HG02943 (cell line): ENCODE measurements at regions not wholly inside any gene's neighbourhood (a gene's known extent, or its start where the extent isn't known, plus 50 kb on each side); places are given as distances from the start of the nearest gene placed in this dataset.

Source experiments
- ATAC-seq: cut with Tn5 transposase; IDR thresholded peaks from one replicate; pipeline ENCODE4 v1.9.1; 2021; ENCODE audit warnings: mild to moderate bottlenecking, low read depth, moderate library complexity; ENCODE audit not compliant: unreplicated experiment

DNA sequence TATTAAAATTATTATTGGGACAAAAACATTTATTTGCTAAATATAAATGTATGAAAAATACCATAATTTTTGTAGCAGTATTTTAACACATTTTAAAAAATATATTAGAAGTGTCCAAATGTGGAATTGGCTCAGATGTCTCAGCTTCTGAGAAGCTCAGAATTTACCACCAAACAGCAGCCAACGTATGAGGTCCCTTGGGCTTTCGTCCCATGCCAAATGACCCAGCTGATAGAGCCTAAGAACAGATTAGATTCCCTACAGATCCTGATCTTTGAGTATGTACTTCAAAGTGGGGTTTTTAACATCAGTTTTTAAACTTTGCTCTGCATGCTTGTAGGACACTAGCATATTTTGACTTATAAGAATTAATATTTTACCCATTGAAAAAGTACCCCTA lies 77.3 kb upstream of the RPS23 start:
- no peak for ATAC-seq

DNA sequence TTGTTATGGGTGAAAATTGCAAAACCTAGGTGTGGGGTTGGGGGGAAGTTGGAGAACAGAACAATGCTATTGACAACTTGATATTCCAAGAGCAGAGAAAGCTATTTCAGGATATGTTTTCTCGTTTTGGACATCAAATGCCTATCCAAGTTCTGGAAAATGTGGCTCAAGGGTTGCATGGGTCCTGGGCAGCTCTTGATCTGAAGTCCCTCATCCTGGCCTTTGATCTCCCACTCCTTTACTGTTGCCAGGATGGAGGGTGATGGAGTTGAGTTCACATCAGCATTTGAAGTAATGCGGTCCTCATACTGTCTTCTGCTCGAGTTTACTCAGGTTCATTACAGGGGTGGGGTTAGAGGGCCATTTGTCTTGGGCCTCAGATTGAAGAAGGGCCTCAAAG lies 76.9 kb upstream of the RPS23 start:
- ATAC-seq, result no peak

DNA sequence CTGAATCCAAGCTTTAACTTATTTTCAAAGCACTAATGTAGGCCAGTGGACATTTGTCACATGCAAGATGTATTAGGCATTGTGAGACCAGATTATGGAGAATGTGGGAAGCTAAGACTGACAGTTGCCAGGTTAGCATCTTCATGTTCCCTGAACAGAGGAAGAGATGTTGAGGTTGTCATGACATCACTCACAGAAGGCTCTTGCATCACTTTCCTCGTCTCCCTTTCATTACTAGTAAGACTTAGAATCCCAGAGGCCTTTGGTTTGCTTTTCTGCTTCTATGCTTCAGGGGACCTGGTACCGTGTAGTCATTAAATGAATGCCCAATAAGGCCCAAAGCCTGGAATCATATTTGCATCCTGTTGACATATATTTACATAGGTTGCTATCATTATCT lies 76.4 kb upstream of the RPS23 start:
- no peak for ATAC-seq

DNA sequence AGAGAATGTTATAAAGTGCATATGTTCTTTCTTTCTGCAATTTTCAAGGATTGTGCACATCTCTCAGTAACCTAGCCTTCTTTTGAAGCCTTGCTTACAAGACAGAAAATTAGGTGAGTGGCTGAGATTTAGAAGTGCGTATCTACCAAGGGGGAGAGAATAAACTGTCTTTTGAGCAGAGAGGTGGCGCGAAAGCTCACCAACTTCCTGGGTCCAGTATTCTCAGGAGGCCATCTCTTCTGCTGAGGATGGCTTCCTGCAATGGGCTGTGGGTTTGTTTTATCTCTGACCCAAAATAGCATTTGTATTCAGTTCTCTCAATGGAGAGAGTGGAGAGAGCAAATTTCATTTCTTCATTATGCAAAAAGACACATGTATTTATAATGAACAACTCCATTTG lies 75.4 kb upstream of the RPS23 start:
- ATAC-seq, result no peak

DNA sequence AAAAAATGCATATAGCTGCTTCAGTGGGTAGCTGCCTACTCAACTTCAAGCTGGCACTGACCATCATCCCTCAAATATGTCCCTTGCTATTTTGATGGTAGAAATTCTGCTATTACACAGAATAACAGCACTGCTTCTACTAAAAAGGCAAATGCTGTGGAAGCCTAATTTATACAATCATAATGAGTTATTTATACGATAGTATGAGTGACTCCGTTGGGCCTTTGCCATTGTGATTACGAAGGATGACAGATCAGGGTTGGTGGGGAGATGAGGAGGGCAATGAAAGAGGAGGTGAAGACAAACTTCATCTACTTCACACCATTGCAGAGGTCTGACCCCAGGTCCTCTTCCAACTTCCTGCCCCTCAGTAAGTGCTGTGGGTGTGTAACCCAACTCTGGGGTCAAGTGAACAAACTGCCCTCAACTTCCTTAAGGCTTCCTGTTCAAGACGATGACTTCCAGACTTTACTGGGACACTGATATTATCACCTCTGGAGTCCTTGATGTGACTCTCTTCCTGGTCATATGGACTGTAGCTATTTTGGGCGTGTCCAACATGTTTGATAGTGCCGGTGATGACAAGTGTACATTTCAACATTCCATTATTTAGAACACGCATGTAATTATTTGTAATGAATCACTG lies 74.1 kb upstream of the RPS23 start:
- ATAC-seq, result no peak

DNA sequence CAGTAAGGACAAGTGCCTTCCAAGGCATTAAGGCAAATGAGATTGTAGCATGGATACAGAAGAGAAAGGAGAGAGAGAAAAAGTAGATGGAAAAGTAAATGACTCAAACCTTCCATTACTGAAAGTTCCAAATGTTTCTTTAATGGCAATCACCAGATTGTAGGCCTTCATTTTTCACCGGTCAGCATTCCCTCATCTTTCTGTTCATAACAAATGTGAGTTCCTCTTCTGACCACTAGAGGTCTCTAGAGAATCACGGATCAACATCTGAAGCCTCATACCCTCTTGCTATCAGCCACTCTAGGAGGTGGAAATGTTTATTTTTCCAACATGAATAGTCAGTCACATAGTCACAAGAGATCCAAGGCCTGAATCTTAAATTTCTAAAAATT lies 73.6 kb upstream of the RPS23 start:
- peak; percentile 60 for ATAC-seq

DNA sequence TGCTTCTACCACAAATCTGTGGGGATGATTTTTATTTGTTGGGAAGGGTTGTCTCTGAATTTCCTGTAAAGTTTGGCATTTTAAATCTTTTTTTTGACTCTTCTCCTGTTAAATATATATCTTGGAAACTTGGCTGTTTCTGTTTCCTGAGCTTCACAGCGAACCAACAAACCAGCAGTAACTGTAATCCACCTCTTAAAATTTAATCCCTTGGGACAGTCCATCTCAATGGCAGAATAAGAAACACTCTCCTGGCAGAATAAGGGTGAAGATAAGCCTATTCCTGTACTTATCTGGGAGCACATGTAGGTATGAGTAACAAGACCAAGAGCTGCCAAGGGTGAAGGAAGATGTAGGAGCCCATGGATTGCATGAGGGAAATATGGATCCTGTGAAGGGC lies 73.1 kb upstream of the RPS23 start:
- no peak for ATAC-seq

DNA sequence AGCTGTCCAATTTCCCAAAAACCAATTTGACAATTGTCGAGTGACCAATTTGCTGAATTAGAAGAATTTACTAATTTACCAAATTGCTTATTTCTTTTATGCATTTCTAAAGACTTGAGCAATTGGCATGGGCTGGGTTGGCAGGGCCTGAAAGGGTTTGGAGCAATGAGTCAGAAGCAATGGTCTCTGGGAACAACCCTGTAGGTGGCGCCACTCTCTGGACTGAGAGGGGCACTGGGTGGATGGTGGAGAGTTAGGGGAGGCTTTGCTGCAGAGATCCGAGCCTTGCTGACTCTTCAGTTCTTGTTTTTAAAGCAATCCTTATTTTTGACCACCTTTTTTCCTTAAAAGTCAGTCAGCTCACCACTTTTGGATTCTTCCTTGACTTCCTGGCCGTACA lies 71.5 kb upstream of the RPS23 start:
- ATAC-seq, result no peak

DNA sequence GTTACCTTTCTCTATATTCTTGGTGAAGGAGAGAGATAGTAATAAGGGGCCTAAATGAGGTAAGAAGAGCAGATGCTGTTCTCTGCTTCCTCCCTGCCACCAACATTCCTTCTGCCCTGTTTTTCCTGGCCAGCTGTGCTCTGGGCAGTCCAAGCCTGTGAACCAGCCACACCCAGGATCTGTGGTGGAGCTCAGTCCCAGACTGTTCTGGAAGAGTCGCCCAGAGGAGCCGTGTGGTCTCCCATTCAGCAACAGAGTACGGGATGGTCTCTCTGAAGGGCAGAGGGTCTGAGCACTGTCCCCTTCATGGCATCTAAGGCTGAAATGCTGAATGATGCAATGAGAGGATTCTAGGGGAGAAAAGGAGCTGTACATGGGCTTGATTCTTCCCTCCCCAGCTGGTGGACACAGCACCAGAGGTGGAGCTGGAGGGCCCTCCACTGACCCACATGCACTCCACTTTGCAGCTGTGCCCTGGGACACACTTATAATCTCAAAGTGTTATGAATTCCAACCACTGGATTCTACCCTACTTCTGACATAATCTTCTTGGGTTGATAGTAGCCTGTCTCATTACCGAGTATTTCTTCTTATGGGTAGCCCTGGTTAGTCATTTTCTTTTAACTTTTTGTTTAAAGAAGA lies 70.8 kb upstream of the RPS23 start:
- no peak for ATAC-seq

DNA sequence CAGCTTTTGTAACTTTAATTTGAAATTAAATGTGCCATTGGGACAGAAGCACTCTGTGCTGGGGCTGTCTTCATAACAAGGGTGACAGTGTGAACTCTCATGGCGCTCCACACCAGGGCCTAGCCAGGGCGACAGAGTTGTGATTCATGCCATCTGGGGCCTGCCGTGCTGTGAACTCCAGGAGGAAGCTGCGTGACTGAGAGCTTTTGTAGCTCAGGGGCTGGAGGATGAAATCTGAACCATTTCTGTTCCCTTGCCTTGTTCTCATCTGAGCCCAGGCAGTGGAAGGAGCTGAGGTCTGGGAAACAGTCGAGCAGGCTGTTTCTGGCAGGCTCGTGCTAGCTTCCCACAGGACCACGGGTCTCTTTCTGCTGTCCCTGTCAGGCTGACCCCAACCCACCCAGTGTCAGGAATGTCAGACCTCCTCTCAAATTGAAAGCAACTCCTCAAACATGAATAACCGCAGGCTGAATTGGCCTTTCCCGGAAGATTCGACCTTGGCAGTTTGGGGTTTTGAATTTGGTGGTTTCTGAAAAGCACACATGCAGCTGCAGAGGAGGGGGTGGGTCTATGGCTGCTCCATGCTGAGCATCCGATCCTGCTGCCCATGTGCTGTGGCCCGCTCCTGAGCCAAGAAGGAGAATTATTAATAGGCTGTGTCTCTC lies 69.2 kb upstream of the RPS23 start:
- ATAC-seq, result no peak

DNA sequence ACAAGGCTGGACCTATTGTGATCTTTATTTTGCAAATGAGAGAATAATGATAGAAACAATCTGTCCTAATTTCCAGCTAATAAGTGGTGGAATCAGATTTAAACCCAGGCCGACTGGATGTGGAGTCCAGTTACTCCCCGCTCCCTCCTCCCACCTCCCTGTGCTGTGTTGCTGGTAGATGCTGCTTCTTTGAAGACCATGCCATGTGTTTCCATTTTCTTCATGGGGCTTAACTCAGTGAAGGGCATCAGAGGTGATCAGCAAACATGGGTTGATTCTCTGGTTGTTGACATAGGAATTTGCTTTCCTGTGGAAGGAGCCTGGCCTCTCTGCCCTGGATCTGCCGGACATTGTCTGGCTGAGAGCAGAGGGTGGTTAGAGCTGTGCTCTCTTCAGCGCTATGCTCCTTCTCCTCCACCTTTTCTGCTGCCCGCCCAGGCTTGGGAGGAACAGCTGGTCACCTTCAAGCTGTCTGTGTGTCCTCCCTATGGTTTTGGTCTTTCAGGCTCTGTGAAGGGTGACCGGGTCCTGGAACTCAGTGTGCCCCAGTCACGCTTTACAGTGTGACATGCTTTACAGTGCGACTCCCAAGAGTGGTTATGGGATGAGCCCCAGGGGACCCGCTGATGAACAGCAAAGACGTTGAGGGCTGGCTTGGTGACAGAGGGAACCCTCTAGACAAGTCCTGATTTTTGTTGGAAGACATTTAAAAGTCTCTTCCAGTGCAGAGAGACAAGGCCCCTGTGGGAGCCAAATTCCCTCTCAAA lies 68.4 kb upstream of the RPS23 start:
- no peak for ATAC-seq

DNA sequence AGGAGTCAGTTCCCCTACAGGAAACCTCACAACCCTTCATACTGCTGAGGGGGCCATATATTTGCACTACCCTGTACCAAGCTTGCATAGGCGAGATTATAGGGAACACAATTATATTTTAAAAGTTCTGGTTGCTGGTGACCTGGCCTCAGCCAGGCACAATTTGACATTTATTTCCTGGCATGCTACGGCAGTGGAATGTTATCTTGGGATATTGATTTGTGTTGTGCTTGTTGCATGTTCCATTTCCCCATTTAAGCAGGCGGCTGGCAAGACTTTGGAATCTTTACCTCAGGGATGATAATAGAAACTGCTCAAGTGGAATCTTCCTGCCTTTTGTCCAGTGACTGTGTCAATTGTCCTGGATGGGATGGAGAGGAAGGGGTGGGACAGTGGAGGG lies 67.0 kb upstream of the RPS23 start:
- ATAC-seq, result no peak

DNA sequence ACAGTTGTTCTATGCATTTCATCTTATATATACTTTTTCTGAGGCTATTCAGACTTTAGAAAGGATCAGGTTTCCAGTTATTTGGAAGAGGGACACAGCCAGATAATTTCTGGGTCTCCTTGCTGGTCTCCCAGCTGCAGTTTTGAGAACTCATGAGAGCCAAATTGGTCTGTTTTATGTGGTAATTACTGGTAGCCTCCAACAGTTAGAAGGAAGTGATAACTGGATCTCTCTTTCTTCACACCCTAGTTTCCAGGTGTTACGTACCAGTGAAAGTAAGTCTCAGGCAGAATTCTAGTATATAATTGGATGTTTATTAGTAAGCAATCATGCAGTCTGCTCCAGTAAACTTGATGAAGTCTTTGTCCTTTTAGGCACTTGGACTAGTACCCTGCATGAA lies 63.2 kb upstream of the RPS23 start:
- ATAC-seq, result no peak

DNA sequence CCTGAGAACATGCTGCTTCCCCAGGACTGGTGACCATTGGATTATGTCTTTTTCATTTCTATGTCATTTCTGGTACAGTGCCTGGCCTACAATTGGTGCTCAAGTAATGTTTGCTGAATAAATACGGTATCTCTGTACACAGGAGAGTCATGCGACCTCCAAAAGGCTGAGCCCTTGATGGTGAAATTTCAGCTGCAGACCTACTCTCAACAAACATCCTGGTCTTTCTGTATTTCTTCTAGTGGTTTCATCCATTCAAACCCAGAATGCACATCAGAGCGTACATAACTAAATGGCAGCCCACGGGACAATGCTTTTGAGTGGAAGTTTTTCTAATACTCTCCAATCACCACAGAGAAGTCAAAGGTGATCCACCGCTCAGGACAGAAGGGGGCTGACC lies 62.6 kb upstream of the RPS23 start:
- ATAC-seq, result no peak

DNA sequence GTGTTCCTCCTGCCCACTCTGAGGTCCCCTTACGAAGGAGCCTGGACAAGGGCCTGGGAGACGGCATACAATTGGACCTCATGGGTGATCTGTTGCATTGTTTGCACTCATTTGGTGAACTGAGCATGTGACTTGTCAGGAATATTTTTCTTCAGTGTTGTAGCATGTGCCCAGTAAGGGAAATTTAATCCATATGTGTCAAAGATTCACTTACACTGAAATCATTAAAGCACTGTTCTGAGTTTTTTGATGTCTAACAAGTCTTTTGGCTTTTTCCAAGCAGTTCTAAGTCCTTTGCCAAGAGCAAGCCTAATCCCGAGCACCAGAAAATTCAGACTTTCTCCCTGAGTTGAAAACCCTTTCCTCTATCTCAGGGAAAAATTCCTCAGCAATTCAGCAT lies 61.6 kb upstream of the RPS23 start:
- ATAC-seq, result no peak

DNA sequence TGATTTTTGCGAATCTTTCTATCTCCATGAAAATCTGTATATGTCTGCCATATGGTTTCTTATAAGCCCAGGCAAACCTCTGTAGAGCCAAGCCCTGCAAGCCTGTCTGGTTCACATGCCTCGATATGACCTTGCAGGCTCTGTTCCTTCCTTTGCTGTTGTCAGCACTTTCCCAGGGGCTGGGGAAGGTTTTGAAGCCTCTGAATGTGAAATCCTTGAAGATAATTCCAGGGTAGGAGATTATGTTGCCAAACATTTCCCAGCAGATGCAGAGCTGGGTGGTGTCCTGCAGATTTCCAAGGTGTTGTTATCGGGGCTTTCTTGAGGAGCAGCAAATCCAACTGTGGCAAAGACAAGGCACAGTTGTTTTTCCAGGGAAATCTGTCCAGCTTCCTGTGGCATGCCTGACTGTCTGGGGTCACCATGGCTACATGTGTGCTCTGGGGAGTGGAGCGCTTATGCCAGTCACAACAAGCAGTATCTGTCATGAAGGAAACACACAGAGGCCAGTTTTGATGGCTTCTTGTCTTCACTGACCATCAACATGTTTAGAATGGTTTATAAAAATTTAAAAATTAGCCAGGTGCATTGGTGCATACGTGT lies 60.7 kb upstream of the RPS23 start:
- ATAC-seq, result no peak

DNA sequence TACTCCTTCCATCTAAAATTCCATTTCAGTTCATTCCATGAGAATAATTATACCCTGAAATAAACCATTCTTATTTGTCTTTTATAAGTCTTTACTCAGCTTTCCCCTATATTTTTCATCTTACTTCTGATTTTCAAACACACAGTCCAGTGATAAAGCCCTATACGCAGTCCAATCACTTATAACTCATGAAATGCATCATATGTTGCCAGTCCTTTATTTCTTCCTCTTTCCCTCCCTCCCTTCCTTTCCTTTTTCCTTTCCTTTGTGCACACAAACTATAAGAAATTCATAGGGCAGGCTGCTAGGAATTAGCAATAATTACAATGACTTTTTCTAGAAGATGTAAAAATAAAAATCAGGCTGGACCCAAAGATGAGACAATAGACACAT lies 58.8 kb upstream of the RPS23 start:
- ATAC-seq, result no peak

DNA sequence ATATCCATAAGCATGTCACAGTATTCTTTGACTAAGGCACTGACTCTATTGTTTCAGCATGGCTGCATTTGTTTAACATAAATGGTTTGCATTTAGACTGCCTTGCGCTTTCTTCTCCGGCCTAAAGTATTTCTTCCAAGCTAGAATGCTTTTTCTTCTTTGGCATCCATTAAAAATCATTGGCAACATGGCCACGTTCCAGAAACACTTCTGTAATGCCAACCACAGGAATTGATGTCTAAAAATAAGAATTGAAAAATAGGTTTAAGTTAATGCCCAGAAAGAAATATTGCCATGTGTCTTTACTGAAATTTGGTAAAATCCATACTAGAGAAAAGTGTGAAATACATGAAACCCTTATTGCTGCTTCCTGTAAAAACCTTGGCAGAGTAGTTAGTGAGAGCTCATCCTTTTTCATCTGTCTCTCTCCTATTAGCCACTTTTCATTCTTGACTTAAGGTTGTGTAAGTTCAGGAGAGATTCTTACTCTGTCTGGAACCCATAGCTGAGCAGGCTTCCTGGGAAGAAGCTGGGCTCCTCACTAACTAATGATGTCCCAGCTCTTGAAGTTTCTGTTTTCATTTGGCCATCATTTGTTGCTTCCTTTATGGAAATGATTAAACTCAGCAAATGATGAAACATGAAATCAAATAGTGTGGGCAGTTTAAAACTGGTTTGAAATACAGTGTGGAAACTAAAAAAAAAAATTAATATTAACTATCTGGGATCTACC lies 58.2 kb upstream of the RPS23 start:
- ATAC-seq, result no peak

DNA sequence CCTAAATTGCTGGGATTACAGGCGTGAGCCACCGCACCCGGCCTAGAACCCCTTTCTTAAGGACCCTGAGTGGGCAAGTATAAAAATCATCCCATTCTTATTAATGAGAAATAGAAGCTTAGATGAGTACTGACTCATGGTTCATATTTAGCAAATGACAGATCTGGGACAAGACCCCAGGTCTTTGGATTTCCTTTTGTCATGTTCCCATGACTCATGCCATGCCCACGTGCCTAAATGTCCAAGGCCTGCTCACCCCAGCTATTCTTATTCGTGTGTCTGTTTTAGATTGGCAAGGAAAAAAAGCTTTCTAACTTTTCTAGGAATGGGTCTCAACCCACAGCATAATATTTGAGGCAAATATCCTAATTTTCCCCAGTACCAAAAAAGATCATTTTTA lies 57.7 kb upstream of the RPS23 start:
- no peak for ATAC-seq

DNA sequence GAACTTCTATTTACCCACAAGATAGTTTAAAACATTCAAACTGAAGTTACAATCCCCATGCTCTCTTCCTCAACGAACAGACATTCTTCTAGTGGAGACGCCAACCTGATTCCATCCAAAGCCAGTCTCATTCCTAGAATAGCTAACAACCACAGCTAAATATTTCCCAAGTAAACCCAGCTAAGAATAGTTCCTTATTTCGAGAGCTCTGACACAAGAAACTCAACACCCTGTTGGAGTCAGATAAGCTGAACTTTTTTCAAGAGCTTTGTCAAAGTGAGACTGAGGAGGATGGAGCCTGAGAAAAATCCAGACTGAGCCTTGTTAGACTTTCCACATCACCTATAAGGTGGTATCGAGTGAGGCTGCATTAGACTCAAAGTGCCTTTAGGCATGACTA lies 56.7 kb upstream of the RPS23 start:
- ATAC-seq, result no peak
